Activated T-cell treated with anti-CD3 and anti-CD28 coated beads, Interleukin-2, amount 50 U/mL, for 24 hours (primary cell): ENCODE measurements at regions not wholly inside any gene's neighbourhood (a gene's known extent, or its start where the extent isn't known, plus 50 kb on each side); places are given as distances from the start of the nearest gene placed in this dataset.

Experiments
- DNase-seq: peaks from one replicate; pipeline ENCODE4 v3.0.0-alpha.2; 2020
- H3K27ac Mint-ChIP-seq: 2 replicates; pipeline ENCODE4 v1.8.0; 2020; ENCODE audit warnings: mild to moderate bottlenecking, mixed read lengths
- H3K27me3 Mint-ChIP-seq: 2 replicates; pipeline ENCODE4 v1.8.0; 2020; ENCODE audit warnings: mixed read lengths
- H3K36me3 Mint-ChIP-seq: 2 replicates; pipeline ENCODE4 v1.8.0; 2020; ENCODE audit warnings: low read depth, mixed read lengths
- H3K4me1 Mint-ChIP-seq: 2 replicates; pipeline ENCODE4 v1.8.0; 2020; ENCODE audit warnings: low read depth, mixed read lengths
- H3K4me3 Mint-ChIP-seq: 2 replicates; pipeline ENCODE4 v1.8.0; 2020; ENCODE audit warnings: mild to moderate bottlenecking, moderate library complexity, mixed read lengths
- H3K9me3 Mint-ChIP-seq: 2 replicates; pipeline ENCODE4 v1.8.0; 2020; ENCODE audit warnings: mixed read lengths

DNA sequence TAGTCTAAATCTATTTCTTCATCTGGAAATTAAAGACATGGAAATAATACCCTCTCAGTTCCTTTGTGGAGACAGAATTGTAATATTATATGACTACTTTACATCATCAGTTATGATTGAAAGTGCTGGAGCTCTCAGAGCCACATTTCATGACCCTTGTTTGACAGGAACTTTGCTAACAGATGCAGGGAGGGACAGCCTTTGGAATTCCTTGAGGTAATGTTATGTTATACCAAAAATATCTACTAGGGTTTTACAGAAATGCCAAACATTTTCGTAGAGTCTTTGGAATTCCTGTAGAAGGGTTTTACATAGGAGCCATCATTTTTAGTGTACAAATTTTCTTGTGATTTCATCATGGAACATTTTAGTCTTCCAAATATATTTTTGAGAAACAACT, 57.4 kb upstream of the ADAMTS5 start:
- Mint-ChIP-seq H3K27ac (no peak overlapping the region), H3K4me1 (no peaks in the 10 kb centered on the region), H3K36me3 (no peaks in the 10 kb centered on the region), H3K9me3 (no peaks in the 10 kb centered on the region), H3K27me3 (no peaks in the 10 kb centered on the region), H3K4me3 (no peak overlapping the region)
- no peak for DNase-seq

DNA sequence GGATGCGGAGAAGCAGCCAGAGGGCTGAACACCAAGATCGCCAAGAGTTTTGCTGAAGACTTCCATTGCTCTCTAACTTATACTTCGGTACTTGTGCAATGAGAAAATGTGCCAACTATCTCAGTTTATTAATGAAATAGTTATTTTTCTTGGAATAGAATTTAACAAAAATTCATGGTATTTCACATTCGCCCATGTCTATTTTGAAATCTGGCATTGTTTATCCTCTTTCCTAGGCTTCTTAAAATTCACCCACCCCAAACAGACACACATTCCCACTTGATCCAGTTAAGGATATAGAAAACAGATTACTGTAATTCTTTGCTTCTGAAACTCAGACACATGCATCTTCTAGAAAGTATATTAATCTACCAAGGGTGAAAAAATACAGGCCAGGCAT, 56.3 kb upstream of the ADAMTS5 start:
- Mint-ChIP-seq H3K4me1 (no peaks in the 10 kb centered on the region), H3K9me3 (no peaks in the 10 kb centered on the region), H3K36me3 (no peaks in the 10 kb centered on the region), H3K27me3 (no peaks in the 10 kb centered on the region), H3K27ac (no peak overlapping the region), H3K4me3 (no peak overlapping the region)
- no peak for DNase-seq

DNA sequence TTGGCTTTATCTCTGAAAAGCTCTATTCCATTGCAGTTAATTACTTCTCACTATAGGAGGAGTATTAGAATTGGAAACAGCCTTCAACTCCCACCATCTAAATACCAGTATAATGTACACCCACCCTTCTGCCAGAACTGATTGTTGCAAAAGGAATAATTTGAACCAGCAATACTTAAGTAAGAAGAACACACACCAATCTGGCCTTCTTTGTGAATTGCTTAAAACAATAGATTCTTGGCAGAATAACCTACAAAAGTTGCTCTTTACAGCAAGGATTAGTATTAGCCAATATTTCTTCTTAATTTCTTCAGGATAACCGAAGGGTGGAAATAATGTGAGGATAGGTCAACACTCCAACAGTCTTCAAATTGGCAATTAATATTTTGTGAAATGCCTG, 54.9 kb upstream of the ADAMTS5 start:
- no peak for DNase-seq
- H3K27ac Mint-ChIP-seq = no peak overlapping the region
- H3K4me3 Mint-ChIP-seq = no peak overlapping the region
- no peaks in the 10 kb centered on the region for H3K4me1 Mint-ChIP-seq
- H3K27me3 Mint-ChIP-seq = no peaks in the 10 kb centered on the region
- H3K36me3 Mint-ChIP-seq = no peaks in the 10 kb centered on the region
- H3K9me3 Mint-ChIP-seq = no peaks in the 10 kb centered on the region

DNA sequence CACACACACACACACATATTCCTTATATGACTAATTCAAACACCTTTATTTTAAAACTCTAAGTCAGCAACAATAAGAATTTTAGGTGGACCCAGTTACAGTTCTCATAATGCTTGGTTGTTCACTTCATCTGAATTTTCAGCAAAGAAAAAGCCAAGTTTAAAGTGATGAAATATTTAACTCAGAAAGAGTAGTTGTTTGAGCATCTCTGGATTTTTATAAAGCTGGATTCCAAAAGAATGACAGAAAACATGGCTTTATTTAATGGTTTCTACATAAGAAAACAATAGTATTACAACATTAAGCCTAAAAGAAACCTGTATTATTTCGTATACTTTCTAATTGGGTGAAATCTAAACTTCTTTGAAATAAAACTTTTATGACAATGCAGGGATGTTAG, 54.2 kb upstream of the ADAMTS5 start:
- H3K36me3 Mint-ChIP-seq = no peaks in the 10 kb centered on the region

DNA sequence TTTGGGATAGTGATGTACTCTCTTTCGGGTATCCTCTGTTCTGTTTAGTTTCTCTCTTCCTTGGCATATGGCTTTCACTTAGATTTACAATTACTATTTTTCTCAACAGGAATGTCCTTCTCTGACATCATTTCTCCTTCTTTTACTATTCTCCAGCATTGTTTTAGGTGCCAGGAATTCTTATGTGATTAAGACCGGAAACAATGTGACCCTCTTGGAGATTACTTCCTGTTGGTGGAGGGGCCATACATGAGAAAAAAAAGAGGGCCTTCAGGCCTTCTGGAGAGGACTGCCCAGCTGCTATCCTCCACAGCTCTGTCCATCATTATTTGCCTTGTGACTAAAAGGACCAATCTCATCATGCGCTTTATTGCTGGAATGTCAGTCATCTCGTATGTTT, 50.4 kb upstream of the ADAMTS5 start:
- H3K4me1 Mint-ChIP-seq = no peaks in the 10 kb centered on the region
- no peak for DNase-seq
- no peaks in the 10 kb centered on the region for H3K36me3 Mint-ChIP-seq
- no peak overlapping the region for H3K27ac Mint-ChIP-seq
- no peaks in the 10 kb centered on the region for H3K27me3 Mint-ChIP-seq
- H3K9me3 Mint-ChIP-seq = no peaks in the 10 kb centered on the region
- H3K4me3 Mint-ChIP-seq = no peak overlapping the region

More for the DNA sequence above, 54.2 kb upstream of the ADAMTS5 start:
- no peaks in the 10 kb centered on the region for H3K27me3 Mint-ChIP-seq
- H3K27ac Mint-ChIP-seq = no peak overlapping the region
- DNase-seq = no peak
- no peak overlapping the region for H3K4me3 Mint-ChIP-seq
- H3K9me3 Mint-ChIP-seq = no peaks in the 10 kb centered on the region
- no peaks in the 10 kb centered on the region for H3K4me1 Mint-ChIP-seq
